HT1080 (cell line): ENCODE measurements at regions not wholly inside any gene's neighbourhood (a gene's known extent, or its start where the extent isn't known, plus 50 kb on each side); places are given as distances from the start of the nearest gene placed in this dataset.
A peak's percentile ranks its signal among the peaks of the same experiment; 100 is the strongest.

Experiments used
- DNase-seq: peaks from one replicate; pipeline ENCODE4 v3.0.0-alpha.2; 2015; ENCODE audit warnings: low read depth

DNA sequence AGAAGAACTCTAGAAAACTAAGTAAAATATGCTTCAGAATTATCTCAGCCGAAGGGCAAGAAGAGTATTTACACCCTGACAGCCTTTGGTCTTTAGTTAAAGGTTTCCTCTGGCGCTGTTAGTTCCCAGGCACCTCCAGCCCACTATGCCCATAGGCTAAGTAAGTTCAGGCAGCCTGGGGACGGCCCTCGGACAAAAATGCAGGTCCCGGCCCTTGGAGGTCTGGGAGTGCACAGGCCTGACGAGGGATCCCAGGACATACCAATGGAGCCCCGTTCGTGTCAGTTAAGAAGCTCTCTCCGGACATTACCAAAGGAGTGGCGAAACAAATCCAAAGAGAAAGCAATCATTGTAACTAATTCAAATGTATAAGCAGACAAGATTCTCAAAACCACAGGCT is 311.8 kb downstream of the CD83 start:
- no peak for DNase-seq

GRCh38 chr6:14430218-14430617 is 312.6 kb downstream of the CD83 start:
- DNase-seq, result no peak

- DNase-seq, result no peak
These were observed 314.1 kb downstream of the CD83 start for GRCh38 chr6:14431385-14432330.

DNA sequence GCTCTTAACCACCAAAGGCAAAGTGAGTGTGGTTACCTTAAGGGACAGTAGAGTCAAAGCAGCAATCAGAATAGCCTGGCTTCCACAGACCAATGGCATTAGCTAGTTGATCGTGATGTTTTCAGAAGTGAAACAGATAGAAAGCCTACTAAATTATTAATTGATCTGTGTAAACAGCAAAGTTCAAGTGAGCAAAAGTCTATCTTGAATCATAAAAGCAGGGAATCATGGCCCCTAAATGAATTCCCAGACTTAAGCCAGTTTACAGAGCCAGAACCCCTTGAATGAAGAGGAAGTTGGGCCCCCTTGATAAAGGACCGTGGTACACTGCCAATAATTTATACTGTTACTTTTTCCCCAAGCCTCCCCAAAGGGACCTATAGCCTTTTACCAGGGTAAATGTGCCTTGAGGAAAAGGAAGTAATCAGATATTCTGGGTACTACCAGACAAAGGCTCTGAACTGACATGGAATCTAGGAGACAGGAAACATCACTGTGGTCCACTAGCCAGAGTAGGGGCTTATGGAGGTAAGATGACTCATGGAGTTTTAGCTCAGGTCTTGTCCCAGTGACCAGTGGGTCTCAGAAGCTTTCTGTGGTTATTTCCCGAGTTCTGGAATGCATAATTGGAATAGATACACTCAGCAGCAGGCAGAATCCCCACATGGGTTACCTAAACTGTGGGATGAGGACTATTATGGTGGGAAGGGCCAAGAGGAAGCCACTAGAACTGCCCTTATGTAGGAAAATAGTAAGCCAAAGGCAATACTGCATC is 317.5 kb downstream of the CD83 start:
- DNase-seq, result peak; percentile 72

GRCh38 chr6:14436592-14437132 is 319.1 kb downstream of the CD83 start:
- DNase-seq, result no peak

- DNase-seq, result no peak
These were observed 321.8 kb downstream of the CD83 start for GRCh38 chr6:14439419-14439818.

GRCh38 chr6:14440215-14440910 is 322.8 kb downstream of the CD83 start:
- no peak for DNase-seq

GRCh38 chr6:14440940-14441781 is 323.6 kb downstream of the CD83 start:
- no peak for DNase-seq

DNA sequence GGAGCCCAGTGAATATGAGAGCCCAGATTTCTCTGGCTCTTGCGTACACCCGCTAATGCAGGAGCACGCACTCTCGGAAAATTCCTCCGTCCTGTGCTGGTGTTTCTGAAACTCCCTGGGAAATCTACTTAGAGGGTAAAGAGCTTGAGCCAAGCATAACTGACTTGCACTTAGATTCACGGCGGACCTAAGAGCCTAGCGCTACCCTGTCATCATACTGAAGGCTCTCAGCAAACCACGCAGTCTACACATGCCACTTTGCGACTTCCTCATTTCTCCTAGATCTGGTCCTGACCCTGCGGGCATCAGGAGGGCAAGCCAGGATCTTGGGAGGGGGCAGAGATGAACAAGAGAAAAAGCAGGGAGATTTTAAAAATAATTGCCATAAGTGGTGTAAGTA is 324.7 kb downstream of the CD83 start:
- DNase-seq, result no peak

- DNase-seq, result no peak
These were observed 326.2 kb downstream of the CD83 start for GRCh38 chr6:14443629-14444268.

DNA sequence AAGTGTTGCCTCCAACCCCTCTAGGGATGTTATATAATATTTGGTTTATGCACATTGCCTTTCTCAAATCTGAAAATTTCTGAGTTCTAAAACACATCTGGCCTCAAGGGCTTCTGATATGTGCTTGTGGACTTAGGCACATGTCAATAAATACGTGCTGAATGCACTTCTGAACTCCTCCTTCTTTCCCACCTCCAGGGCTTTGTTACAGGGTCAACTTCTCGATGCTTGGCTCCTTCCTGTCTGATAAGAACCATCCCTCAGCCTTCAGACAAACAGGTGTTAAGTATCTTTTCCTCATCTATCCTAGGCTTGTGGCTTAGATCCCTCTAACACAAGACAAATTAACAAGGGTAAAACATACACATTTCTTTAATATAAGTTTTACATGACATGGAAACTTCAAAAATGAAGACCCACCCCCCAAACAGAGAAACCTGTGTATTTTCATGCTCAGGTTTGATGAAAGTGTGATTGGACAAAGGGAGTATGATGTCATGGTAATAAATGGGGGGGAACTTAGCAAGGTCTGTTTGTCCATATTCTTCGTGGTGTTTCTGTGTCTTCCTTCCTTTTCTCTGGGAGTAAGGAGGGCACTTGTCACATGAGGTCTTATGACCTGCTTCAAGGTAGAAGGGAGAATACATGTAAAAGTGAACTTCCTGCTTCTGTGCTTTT is 326.9 kb downstream of the CD83 start:
- no peak for DNase-seq

DNA sequence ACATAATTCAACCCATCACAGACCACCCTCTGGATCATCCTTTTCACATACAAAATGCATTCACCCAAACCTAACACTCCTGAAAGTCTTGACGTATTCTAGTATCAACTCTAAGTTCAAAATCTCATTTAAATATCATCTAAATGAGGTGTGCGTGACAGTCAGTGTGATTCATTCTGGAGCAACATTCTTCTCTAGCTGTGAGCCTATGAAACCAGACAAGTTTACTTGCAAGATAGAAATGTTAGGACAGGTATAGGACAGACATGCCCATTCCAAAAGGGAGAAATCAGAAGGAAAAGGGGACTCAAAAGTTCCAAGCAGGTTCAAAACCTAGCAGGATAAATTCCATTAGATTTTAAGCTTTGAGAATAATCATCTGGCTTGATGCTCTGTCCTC is 329.7 kb downstream of the CD83 start:
- no peak for DNase-seq

- DNase-seq, result no peak
These were observed 330.7 kb downstream of the CD83 start for GRCh38 chr6:14448246-14448645.

DNA sequence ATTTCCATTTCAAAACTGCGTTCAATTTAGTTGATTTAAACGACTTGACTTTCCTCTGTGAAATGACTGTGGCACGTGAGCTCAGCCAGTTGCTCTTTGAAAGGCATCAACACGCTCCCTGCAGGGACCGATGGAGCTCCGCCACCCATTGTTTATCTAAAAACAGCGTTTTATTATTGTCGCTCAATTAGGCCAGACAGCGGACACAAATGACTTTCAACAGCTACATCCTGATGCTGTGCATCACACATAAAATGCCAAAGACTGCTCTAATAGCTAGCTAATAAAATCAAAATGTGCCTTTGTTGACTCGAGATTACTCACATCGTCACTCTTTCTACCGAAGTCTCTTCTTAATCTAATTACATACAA is 332.5 kb downstream of the CD83 start:
- DNase-seq, result no peak

GRCh38 chr6:14450578-14450977 is 333.0 kb downstream of the CD83 start:
- DNase-seq, result no peak

DNA sequence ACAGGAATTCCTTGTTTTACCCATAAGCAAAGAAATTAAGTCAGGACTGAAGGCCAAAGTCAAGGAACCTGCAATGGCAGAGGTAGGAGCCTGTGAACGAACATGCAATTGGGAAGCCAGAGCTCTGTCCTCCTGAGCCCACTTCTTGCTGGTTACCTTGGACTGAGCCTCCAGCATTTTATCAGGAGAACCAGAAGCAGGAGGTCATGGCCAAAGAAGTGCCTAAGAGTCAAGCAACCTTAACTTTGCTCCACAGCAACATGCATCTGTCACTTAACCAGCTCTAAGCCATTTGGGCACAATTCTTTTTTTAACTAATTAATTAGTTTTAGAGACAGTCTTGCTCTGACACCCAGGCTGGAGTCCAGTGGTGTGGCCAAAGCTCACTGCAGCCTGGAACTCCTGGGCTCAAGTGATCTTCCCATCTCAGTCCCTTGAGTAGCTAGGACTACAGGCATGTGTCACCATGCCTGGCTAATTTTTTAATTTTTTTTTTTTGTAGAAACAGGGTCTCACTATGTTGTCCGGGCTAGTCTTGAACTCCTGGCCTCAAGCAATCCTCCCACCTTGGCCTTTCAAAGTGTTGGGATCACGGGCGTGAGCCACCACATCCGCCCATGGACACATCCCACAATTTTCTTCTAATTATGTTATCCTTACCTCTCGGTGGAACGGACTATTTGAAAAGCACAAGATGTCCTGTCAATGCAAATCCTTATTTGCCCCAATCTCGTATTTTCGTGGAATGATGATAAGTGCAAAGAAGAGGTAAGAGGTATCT is 334.2 kb downstream of the CD83 start:
- DNase-seq, result no peak

- DNase-seq, result no peak
These were observed 335.3 kb downstream of the CD83 start for GRCh38 chr6:14452567-14453527.
